Rectal smooth muscle tissue (tissue), 1 donor: ENCODE measurements at regions not wholly inside any gene's neighbourhood (a gene's known extent, or its start where the extent isn't known, plus 50 kb on each side); places are given as distances from the start of the nearest gene placed in this dataset.

Source experiments
- H3K27ac ChIP-seq: one replicate; pipeline ENCODE4 v1.7.0; 2013; ENCODE audit warnings: low read depth, low read length, inconsistent platforms
- H3K27me3 ChIP-seq: one replicate; pipeline ENCODE4 v1.7.0; 2013; ENCODE audit warnings: low read length; ENCODE audit not compliant: control insufficient read depth, insufficient read depth
- H3K36me3 ChIP-seq: one replicate; pipeline ENCODE4 v1.7.0; 2013; ENCODE audit warnings: low read length; ENCODE audit not compliant: control insufficient read depth, insufficient read depth
- H3K4me1 ChIP-seq: one replicate; pipeline ENCODE4 v1.7.0; 2013; ENCODE audit warnings: low read length; ENCODE audit not compliant: control insufficient read depth, insufficient read depth
- H3K4me3 ChIP-seq: one replicate; pipeline ENCODE4 v1.7.0; 2013; ENCODE audit warnings: low read length
- H3K9ac ChIP-seq: one replicate; pipeline ENCODE4 v1.7.0; 2013; ENCODE audit warnings: low read length

DNA sequence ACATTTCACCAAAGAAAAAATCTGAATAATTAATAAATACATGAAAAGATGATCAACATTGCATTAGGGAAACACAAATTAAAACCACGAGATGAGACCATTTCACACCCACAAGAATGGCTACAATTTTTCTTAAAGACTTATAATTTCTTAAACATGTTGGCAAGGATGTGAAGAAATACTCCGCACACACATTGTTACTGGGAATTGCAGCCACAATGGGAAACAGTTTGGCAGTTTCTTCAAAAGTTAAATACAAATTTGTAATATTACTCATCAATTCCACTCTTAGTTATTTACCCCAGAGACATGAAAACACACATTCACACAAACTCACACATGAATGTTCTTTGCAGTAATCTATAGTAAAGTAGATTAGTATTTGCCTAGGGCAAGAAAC is 363.3 kb upstream of the SMIM21 start:
- Histone ChIP-seq H3K27ac (no peak overlapping the region), H3K27me3 (no peaks in the 10 kb centered on the region), H3K4me1 (no peaks in the 10 kb centered on the region), H3K4me3 (no peak overlapping the region), H3K9ac (no peak overlapping the region), H3K36me3 (no peaks in the 10 kb centered on the region)

GRCh38 chr18:75790111-75790510 is 362.6 kb upstream of the SMIM21 start:
- Histone ChIP-seq H3K27ac (no peak overlapping the region), H3K9ac (no peak overlapping the region), H3K4me3 (no peak overlapping the region), H3K4me1 (no peaks in the 10 kb centered on the region), H3K27me3 (no peaks in the 10 kb centered on the region), H3K36me3 (no peaks in the 10 kb centered on the region)

DNA sequence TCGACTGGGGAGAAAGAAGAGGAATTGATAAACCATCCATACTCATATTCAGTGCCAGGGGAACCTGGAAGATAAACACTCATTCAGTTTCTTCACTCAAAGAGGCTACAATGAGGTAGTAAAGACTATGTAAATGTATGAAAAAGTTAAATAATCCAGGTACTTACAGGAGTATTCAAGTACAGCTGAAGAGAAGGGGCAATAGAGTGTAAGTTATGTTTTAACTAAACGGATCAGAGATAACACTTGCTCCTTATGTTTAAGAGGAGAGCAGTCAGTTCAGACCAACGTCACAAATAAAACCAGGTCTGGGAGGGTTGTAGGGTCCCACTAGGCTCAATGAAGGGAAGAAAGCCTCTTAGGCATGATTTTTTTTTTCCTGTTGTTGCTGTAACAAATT is 358.3 kb upstream of the SMIM21 start:
- Histone ChIP-seq H3K4me1 (no peaks in the 10 kb centered on the region), H3K27ac (no peak overlapping the region), H3K4me3 (no peak overlapping the region), H3K9ac (no peak overlapping the region), H3K36me3 (no peaks in the 10 kb centered on the region), H3K27me3 (no peaks in the 10 kb centered on the region)

DNA sequence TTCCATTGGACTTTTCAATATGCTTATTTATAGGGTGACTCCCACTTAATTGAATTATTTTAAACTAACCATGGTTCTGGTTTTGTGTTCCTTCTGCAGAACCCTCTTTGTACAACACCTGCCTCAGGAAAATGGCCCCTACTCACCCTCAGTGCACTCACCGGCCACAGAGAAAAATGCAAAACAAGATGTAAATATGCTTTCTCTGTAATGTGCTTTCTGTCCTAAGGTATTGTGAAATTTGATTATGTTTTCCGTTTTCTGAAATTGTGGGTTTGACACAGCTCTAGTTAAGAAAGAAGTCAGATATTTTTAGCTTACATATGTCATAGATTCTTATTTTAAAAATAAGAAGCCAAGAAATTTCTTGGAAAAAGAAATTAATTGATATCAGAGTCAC is 357.7 kb upstream of the SMIM21 start:
- Histone ChIP-seq H3K27me3 (no peaks in the 10 kb centered on the region), H3K36me3 (no peaks in the 10 kb centered on the region), H3K4me1 (no peaks in the 10 kb centered on the region), H3K4me3 (no peak overlapping the region), H3K27ac (no peak overlapping the region), H3K9ac (no peak overlapping the region)

DNA sequence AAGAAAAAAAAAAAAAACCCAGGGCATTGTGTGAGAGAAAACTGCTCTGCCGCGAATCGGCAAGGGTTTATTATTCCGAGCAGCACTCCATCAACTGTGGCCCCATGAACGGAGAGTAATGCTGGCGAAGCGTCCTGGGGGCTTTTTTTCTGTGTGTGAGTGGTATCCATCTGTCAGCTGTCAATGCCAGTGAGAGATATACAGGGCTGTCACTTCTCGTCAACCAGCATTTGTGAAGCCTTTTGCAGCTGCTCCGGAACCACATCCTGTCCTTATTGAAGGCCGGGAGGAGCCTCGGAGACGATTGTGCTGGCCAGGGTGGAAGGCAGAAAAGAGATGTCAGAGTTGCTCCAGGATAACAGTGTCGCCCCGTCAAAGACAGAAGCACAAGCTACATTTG is 356.9 kb upstream of the SMIM21 start:
- no peaks in the 10 kb centered on the region for H3K36me3 ChIP-seq
- H3K9ac ChIP-seq, result no peak overlapping the region
- H3K27ac ChIP-seq, result no peak overlapping the region
- no peak overlapping the region for H3K4me3 ChIP-seq
- H3K4me1 ChIP-seq, result no peaks in the 10 kb centered on the region
- H3K27me3 ChIP-seq, result no peaks in the 10 kb centered on the region

GRCh38 chr18:75783566-75784281 is 356.2 kb upstream of the SMIM21 start:
- H3K4me3 ChIP-seq, result no peak overlapping the region
- no peaks in the 10 kb centered on the region for H3K36me3 ChIP-seq
- H3K27me3 ChIP-seq, result no peaks in the 10 kb centered on the region
- H3K4me1 ChIP-seq, result no peaks in the 10 kb centered on the region
- no peak overlapping the region for H3K27ac ChIP-seq
- no peak overlapping the region for H3K9ac ChIP-seq

DNA sequence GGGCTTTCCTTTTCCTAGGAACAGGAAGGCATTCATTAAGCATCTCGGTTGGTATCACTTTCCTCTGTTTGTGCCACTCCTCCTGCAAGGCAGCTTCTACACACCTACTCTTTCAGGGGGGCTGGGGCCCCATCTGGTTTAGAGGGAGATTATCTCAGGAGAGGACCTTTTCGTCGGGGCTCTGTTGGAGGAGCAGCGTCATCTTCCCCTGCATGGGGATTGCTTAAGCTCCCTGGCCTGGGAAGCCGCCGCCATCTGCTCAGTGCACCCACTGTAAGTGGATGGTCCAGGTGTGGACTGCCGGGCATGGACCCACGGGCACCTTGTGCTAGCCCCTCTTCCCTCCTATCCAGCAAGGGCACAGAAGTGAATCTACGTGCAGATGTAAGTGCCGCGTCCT is 355.3 kb upstream of the SMIM21 start:
- H3K36me3 ChIP-seq, result no peaks in the 10 kb centered on the region
- no peak overlapping the region for H3K4me3 ChIP-seq
- no peaks in the 10 kb centered on the region for H3K4me1 ChIP-seq
- H3K27me3 ChIP-seq, result no peaks in the 10 kb centered on the region
- no peak overlapping the region for H3K9ac ChIP-seq
- H3K27ac ChIP-seq, result no peak overlapping the region

GRCh38 chr18:75782204-75782603 is 354.7 kb upstream of the SMIM21 start:
- H3K4me1 ChIP-seq, result no peaks in the 10 kb centered on the region
- H3K9ac ChIP-seq, result no peak overlapping the region
- H3K4me3 ChIP-seq, result no peak overlapping the region
- no peaks in the 10 kb centered on the region for H3K36me3 ChIP-seq
- H3K27ac ChIP-seq, result no peak overlapping the region
- H3K27me3 ChIP-seq, result no peaks in the 10 kb centered on the region

- no peaks in the 10 kb centered on the region for H3K36me3 ChIP-seq
- H3K27ac ChIP-seq, result no peak overlapping the region
- no peak overlapping the region for H3K4me3 ChIP-seq
- H3K27me3 ChIP-seq, result no peaks in the 10 kb centered on the region
- no peaks in the 10 kb centered on the region for H3K4me1 ChIP-seq
- no peak overlapping the region for H3K9ac ChIP-seq
Observed at GRCh38 chr18:75779910-75780309, 352.4 kb upstream of the SMIM21 start.

DNA sequence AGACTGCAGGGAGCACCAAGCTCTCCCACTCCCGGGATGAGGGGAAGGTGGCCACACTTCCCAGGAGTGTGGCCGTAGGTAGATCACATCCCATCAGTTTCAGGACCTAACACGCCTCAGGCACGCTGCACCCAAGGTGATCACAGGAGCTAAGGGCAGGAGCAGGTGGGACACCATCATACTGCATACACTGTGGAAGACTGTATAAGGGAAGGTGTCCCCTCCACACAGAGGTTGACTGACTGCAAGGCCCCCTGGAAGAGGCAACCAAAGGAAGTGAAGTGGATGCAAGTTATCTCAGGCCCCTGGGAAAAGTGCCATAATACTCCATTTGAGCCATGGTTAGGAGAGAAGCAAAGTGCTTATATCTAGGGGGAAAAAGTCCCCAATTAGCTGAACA is 351.9 kb upstream of the SMIM21 start:
- H3K27me3 ChIP-seq, result no peaks in the 10 kb centered on the region
- H3K4me3 ChIP-seq, result no peak overlapping the region
- H3K4me1 ChIP-seq, result no peaks in the 10 kb centered on the region
- H3K27ac ChIP-seq, result no peak overlapping the region
- no peaks in the 10 kb centered on the region for H3K36me3 ChIP-seq
- H3K9ac ChIP-seq, result no peak overlapping the region

DNA sequence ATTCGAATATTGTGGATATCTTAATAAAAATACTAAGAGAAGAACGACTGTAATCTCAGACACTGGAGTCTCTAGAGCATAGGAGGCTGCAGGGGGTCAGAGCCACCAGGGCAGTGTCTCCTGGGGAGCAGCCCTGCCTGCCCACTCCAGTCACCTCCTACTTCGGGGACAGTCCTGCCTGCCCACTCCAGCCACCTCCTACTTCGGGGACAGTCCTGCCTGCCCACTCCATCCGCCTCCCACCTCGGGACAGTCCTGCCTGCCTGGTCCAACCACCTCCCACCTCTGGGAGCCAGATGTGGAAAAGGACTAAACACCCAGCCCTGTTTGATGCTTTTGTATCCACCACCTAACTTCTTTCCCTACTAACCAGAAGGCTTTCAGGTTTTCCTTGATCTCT is 350.1 kb upstream of the SMIM21 start:
- H3K4me3 ChIP-seq, result no peak overlapping the region

DNA sequence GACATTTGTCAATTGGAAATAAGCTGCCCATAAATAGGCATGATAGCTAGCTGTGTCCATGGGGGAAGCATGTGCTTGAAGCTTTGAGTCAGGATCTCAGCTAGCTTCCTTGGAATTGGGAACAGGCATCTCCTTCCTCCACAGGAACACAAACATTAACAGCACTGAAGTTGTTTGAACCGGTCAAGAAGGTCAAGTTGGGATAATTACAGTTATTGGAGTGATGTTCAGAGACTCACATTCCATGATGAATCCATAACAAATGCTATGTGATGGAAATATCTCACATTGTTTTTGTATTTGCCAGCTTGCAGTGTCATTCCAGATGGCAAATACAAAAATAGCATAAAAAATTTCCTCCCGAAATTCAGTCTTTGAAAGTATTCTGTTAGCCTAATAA is 347.6 kb upstream of the SMIM21 start:
- no peak overlapping the region for H3K9ac ChIP-seq
- H3K36me3 ChIP-seq, result no peaks in the 10 kb centered on the region
- H3K27me3 ChIP-seq, result no peaks in the 10 kb centered on the region
- no peak overlapping the region for H3K27ac ChIP-seq
- peaks cover 3% of the 10 kb centered on the region for H3K4me1 ChIP-seq
- H3K4me3 ChIP-seq, result no peak overlapping the region

More for the DNA sequence above, 350.1 kb upstream of the SMIM21 start:
- H3K4me1 ChIP-seq, result peaks cover 3% of the 10 kb centered on the region
- no peaks in the 10 kb centered on the region for H3K27me3 ChIP-seq
- no peak overlapping the region for H3K9ac ChIP-seq
- H3K36me3 ChIP-seq, result no peaks in the 10 kb centered on the region
- H3K27ac ChIP-seq, result no peak overlapping the region

DNA sequence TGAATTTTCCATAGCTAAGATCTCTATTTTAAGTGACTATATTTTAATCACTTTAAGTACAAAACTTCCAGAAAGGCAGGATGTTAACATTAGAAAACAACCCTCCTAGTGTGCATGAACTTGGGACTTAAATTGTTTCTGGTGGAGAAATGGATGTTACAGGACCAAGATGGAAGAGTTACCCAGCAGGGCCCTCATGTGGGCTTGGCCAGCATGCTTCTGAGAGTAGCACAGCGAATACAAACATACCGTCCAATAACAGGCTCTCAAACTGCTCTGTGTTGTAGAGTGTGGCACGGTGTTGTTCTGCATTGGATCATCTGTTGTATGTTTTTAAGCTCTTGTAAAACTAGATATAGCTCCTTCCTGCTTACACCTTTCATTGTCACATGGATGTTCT is 346.1 kb upstream of the SMIM21 start:
- Histone ChIP-seq H3K4me3 (no peak overlapping the region), H3K27me3 (no peaks in the 10 kb centered on the region), H3K9ac (no peak overlapping the region), H3K4me1 (peaks cover 3% of the 10 kb centered on the region), H3K27ac (no peak overlapping the region), H3K36me3 (no peaks in the 10 kb centered on the region)
